ENCODE measurements at regions not wholly inside any gene's neighbourhood (a gene's known extent, or its start where the extent isn't known, plus 50 kb on each side); places are given as distances from the start of the nearest gene placed in this dataset.

DNA sequence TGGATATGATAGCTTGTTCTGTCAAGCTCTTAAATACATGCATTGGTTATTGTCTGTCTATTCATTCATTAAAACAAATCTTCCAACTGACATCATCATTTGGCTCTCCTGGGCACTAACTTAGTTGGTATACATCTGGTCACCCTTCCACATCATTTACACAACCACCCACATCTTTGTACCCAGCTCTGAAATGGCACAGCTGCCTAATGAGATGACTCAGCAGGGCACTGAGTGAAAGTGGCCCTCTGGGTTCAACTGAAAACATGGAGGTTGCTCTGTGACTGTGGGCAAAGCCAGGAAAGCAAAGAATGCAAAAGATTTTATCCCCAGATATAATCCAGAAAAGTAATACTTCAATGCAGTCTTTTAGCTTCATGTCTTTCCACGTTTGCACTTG, 234.0 kb upstream of the MAP2 start:
- TF ChIP-seq, protein P1, sequence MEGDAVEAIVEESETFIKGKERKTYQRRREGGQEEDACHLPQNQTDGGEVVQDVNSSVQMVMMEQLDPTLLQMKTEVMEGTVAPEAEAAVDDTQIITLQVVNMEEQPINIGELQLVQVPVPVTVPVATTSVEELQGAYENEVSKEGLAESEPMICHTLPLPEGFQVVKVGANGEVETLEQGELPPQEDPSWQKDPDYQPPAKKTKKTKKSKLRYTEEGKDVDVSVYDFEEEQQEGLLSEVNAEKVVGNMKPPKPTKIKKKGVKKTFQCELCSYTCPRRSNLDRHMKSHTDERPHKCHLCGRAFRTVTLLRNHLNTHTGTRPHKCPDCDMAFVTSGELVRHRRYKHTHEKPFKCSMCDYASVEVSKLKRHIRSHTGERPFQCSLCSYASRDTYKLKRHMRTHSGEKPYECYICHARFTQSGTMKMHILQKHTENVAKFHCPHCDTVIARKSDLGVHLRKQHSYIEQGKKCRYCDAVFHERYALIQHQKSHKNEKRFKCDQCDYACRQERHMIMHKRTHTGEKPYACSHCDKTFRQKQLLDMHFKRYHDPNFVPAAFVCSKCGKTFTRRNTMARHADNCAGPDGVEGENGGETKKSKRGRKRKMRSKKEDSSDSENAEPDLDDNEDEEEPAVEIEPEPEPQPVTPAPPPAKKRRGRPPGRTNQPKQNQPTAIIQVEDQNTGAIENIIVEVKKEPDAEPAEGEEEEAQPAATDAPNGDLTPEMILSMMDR (IDR thresholded peaks at IDR 0.05; ENCODE audit: insufficient read depth, low read depth, low read length), result no peak
- CTCF ChIA-PET, result no interaction called here
- POLR2A ChIA-PET, result no interaction called here
- Histone ChIP-seq H3K36me3 (ENCODE audit: control insufficient read depth, insufficient read depth, low read length) (no peaks in the 10 kb centered on the region), H3K4me3 (ENCODE audit: low read depth, low read length) (no peak overlapping the region), H3K27me3 (ENCODE audit: control insufficient read depth, insufficient read depth, low read length) (no peaks in the 10 kb centered on the region)
- DNase-seq (ENCODE audit: low read depth), result no peak

DNA sequence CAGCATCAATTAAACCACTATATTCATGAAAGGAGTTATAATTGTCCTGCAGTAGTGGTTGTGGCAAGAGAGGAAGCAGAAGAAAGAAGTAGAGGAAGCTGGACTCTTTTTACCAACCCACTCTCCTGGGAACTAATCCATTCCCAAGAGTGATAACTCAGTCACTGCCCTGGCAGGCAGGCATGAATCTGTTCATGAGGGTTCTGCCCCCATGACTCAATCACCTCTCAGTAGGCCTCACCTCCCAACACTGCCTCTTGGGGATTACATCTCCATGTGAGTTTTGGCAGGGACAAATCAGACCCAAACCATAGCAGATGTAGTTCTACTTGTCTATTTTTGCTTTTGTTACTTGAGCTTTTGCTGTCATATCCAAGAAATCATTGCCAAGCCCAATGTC, 232.7 kb upstream of the MAP2 start:
- no peak overlapping the region for H3K4me3 ChIP-seq (ENCODE audit: low read depth, low read length)
- no peaks in the 10 kb centered on the region for H3K27me3 ChIP-seq (ENCODE audit: control insufficient read depth, insufficient read depth, low read length)
- no peaks in the 10 kb centered on the region for H3K36me3 ChIP-seq (ENCODE audit: control insufficient read depth, insufficient read depth, low read length)
- ChIA-PET CTCF (no interaction called here), POLR2A (no interaction called here)
- DNase-seq (ENCODE audit: low read depth), result no peak
- TF ChIP-seq, protein P1 (IDR thresholded peaks at IDR 0.05; ENCODE audit: insufficient read depth, low read depth, low read length), result no peak

DNA sequence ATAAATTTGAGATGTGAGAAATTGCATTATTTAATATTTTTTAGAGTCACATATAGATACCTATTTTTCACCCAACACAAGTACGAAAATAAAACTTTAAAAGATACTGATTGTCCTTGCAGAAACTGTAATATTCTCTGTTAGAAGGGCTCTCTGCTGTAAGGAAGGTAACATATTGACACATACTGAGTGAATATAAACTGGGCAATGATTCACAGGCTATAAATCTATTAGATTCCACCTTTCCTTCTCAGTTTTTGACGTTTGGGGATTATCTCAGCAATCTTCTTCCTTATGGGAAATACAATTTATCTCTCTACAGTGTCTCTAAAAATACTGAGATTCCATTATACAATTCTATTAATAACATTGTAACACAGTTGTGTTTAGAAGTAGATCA, 229.1 kb upstream of the MAP2 start:
- Histone ChIP-seq H3K4me3 (ENCODE audit: low read depth, low read length) (no peak overlapping the region), H3K36me3 (ENCODE audit: control insufficient read depth, insufficient read depth, low read length) (no peaks in the 10 kb centered on the region), H3K27me3 (ENCODE audit: control insufficient read depth, insufficient read depth, low read length) (no peaks in the 10 kb centered on the region)
- CTCF ChIA-PET, result interaction anchor here (0.6 kb wide), 1 partner anchor 262 kb away, joined by 3 read pairs; no protein-coding TSS in a partner anchor
- DNase-seq (ENCODE audit: low read depth), result no peak
- TF ChIP-seq, protein P1 (IDR thresholded peaks at IDR 0.05; ENCODE audit: insufficient read depth, low read depth, low read length), result no peak
- POLR2A ChIA-PET, result no interaction called here

DNA sequence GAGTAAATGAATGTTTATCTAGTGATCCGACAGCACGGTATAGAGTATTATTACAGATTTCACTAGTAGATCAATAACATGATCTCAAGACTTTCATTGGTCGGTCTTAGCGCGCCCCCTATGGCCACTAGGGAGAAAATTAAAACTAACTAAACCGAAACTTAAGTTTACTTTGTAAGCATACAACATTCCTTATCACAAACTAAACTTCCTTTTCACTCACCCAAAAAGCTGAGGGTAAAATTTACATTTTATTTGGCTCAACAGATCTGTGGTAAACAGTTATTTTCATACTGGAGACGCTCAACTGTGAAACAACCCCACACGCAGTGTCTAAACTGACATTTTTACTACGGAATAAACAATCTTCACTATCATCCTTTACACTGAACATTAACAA, 215.6 kb upstream of the MAP2 start:
- no peak for DNase-seq (ENCODE audit: low read depth)
- no peaks in the 10 kb centered on the region for H3K27me3 ChIP-seq (ENCODE audit: control insufficient read depth, insufficient read depth, low read length)
- H3K4me3 ChIP-seq (ENCODE audit: low read depth, low read length), result no peak overlapping the region
- H3K36me3 ChIP-seq (ENCODE audit: control insufficient read depth, insufficient read depth, low read length), result no peaks in the 10 kb centered on the region
- ChIA-PET POLR2A (no interaction called here), CTCF (no interaction called here)
- TF ChIP-seq, protein P1 (IDR thresholded peaks at IDR 0.05; ENCODE audit: insufficient read depth, low read depth, low read length), result no peak

DNA sequence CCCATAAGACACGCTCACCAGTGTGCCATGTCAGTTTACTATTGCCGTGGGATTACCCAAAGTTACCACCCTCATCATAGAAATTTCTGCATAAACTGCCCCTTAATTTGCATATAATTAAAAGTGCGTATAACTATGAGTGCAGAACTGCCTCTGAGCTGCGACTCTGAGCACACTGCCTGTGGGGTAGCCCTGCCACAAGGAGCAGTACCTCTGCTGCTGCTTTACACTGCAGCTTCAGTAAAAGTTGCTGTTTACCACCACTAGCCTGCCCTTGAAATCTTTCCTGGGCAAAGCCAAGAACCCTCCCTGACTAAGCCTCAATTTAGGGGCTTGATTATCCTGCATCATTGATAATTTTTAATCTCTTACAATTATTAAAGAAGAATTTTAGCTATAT, 213.9 kb upstream of the MAP2 start:
- POLR2A ChIA-PET, result no interaction called here
- TF ChIP-seq, protein P1 (IDR thresholded peaks at IDR 0.05; ENCODE audit: insufficient read depth, low read depth, low read length), result no peak
- CTCF ChIA-PET, result no interaction called here
- no peak for DNase-seq (ENCODE audit: low read depth)
- Histone ChIP-seq H3K27me3 (ENCODE audit: control insufficient read depth, insufficient read depth, low read length) (no peaks in the 10 kb centered on the region), H3K36me3 (ENCODE audit: control insufficient read depth, insufficient read depth, low read length) (no peaks in the 10 kb centered on the region), H3K4me3 (ENCODE audit: low read depth, low read length) (no peak overlapping the region)

Data from BJ (cell line).